H1 (cell line): ENCODE measurements at regions not wholly inside any gene's neighbourhood (a gene's known extent, or its start where the extent isn't known, plus 50 kb on each side); places are given as distances from the start of the nearest gene placed in this dataset.
A peak's percentile ranks its signal among the peaks of the same experiment; 100 is the strongest.

Source experiments
- CTCF ChIA-PET: fragments of 300-600 bp; sonication (Branson Sonifier 250); formaldehyde crosslinking; loops from one replicate; lab custom pipeline; 2021; ENCODE audit not compliant: partially characterized antibody; lab: Charles Lee
- POLR2A ChIA-PET: fragments of 300-600 bp; sonication (Branson Sonifier 250); formaldehyde crosslinking; loops from one replicate; lab custom pipeline; 2021; ENCODE audit warnings: inconsistent platforms; ENCODE audit not compliant: partially characterized antibody; lab: Charles Lee
- DNase-seq, 2 experiments: peaks; one replicate each; pipeline versions ENCODE4 v3.0.0 to v3.0.0-alpha.2; 2010 to 2022; ENCODE audit warnings: low spot score in 2 of 2, low read depth in 1 of 2, mixed read lengths in 1 of 2
- FAIRE-seq: peaks from 2 replicates; lab custom pipeline; 2011; peaks lifted over from hg19 to GRCh38; lab: Jason Lieb, UNC
- H2AFZ ChIP-seq: 2 replicates; pipeline ENCODE4 v1.8.1; 2012; ENCODE audit warnings: low read length, inconsistent platforms
- H2AK5ac ChIP-seq: 2 replicates; pipeline ENCODE4 v1.6.1; 2013; ENCODE audit warnings: low read depth, low read length
- H2BK120ac ChIP-seq: replicated peaks from 2 replicates; pipeline ENCODE3; 2013; ENCODE audit warnings: low read depth, low read length, inconsistent platforms
- H2BK12ac ChIP-seq: 2 replicates; pipeline ENCODE4 v1.6.1; 2013; ENCODE audit warnings: low read depth, low read length
- H2BK15ac ChIP-seq: 2 replicates; pipeline ENCODE4 v1.6.1; 2013; ENCODE audit warnings: low read length
- H2BK20ac ChIP-seq: 2 replicates; pipeline ENCODE4 v1.6.1; 2013; ENCODE audit warnings: low read length
- H2BK5ac ChIP-seq: 2 replicates; pipeline ENCODE4 v1.6.1; 2013; ENCODE audit warnings: low read depth, low read length
- H3K14ac ChIP-seq: 2 replicates; pipeline ENCODE4 v1.6.1; 2013; ENCODE audit warnings: inconsistent platforms; ENCODE audit not compliant: insufficient read length
- H3K18ac ChIP-seq: 2 replicates; pipeline ENCODE4 v1.6.1; 2013; ENCODE audit warnings: low read length; ENCODE audit errors: extremely low read depth
- H3K23ac ChIP-seq: 2 replicates; pipeline ENCODE4 v1.6.1; 2013; ENCODE audit warnings: inconsistent platforms; ENCODE audit not compliant: insufficient read length
- H3K23me2 ChIP-seq: 2 replicates; pipeline ENCODE4 v1.6.1; 2013; ENCODE audit warnings: low read depth, low read length
- H3K27ac ChIP-seq: 2 replicates; pipeline ENCODE4 v1.6.1; 2011; ENCODE audit warnings: low read depth, low read length, inconsistent platforms
- H3K27me3 ChIP-seq, 4 experiments: replicated peaks in 1 of 4; 1 replicate in 1 of 4; 2 replicates in 3 of 4; pipeline versions ENCODE4 v1.6.1 to v1.8.1; 2011 to 2013; ENCODE audit warnings: low read length in 3 of 4, mild to moderate bottlenecking in 3 of 4, inconsistent platforms in 2 of 4, mixed read lengths in 2 of 4, moderate library complexity in 1 of 4; ENCODE audit not compliant: control insufficient read depth in 3 of 4, insufficient read depth in 3 of 4; ENCODE audit errors: extremely low read depth in 1 of 4
- H3K36me3 ChIP-seq, 4 experiments: 2 replicates each; pipeline versions ENCODE4 v1.6.1 to v1.8.1; 2011 to 2013; ENCODE audit warnings: mild to moderate bottlenecking in 4 of 4, low read length in 3 of 4, moderate library complexity in 2 of 4, control low read depth in 1 of 4, inconsistent platforms in 1 of 4; ENCODE audit not compliant: insufficient read depth in 4 of 4, control insufficient read depth in 2 of 4
- H3K4ac ChIP-seq: replicated peaks from 2 replicates; pipeline ENCODE3; 2013; ENCODE audit warnings: low read length, low read depth, mixed read lengths, inconsistent platforms; ENCODE audit not compliant: insufficient read length
- H3K4me1 ChIP-seq, 4 experiments: replicated peaks in 1 of 4; 1 replicate in 1 of 4; 2 replicates in 3 of 4; pipeline versions ENCODE4 v1.6.1 to v1.8.1; 2011 to 2013; ENCODE audit warnings: low read length in 3 of 4, inconsistent platforms in 2 of 4, mixed read lengths in 1 of 4; ENCODE audit not compliant: insufficient read depth in 4 of 4, control insufficient read depth in 3 of 4
- H3K4me2 ChIP-seq, 2 experiments: 2 replicates each; pipeline versions ENCODE4 v1.6.1 to v1.8.1; 2011 to 2013; ENCODE audit warnings: low read depth in 2 of 2, low read length in 2 of 2, control low read depth in 1 of 2, inconsistent platforms in 1 of 2, mild to moderate bottlenecking in 1 of 2; ENCODE audit not compliant: insufficient read depth in 1 of 2
- H3K4me3 ChIP-seq, 4 experiments: fragments of 200-600, 300-600 bp in 1 of 4; sonication (generic), shearing (Covaris generic), sonication (Bioruptor Twin) in 1 of 4; 2 replicates each; pipeline versions ENCODE4 v1.5.1 to v1.8.1; 2011 to 2016; ENCODE audit warnings: low read length in 4 of 4, low read depth in 3 of 4, control low read depth in 2 of 4, inconsistent platforms in 2 of 4, mild to moderate bottlenecking in 2 of 4, mixed read lengths in 1 of 4, moderate library complexity in 1 of 4; ENCODE audit not compliant: insufficient read depth in 2 of 4; ENCODE audit errors: extremely low read depth in 1 of 4
- H3K56ac ChIP-seq: replicated peaks from 2 replicates; pipeline ENCODE3; 2013; ENCODE audit warnings: low read depth, mild to moderate bottlenecking, mixed read lengths, low read length, inconsistent platforms; ENCODE audit not compliant: insufficient read length
- H3K79me1 ChIP-seq: 2 replicates; pipeline ENCODE4 v1.6.1; 2013; ENCODE audit warnings: low read depth, low read length, control low read depth
- H3K79me2 ChIP-seq, 2 experiments: 2 replicates each; pipeline versions ENCODE4 v1.6.1 to v1.8.1; 2012 to 2013; ENCODE audit warnings: low read length in 2 of 2, mild to moderate bottlenecking in 2 of 2, inconsistent platforms in 1 of 2; ENCODE audit not compliant: insufficient read depth in 2 of 2, control insufficient read depth in 1 of 2
- H3K9ac ChIP-seq, 4 experiments: replicated peaks in 1 of 4; 1 replicate in 1 of 4; 2 replicates in 3 of 4; pipeline versions ENCODE4 v1.6.1 to v1.8.1; 2011 to 2013; ENCODE audit warnings: low read depth in 3 of 4, low read length in 3 of 4, control low read depth in 2 of 4, mild to moderate bottlenecking in 2 of 4, moderate library complexity in 2 of 4, inconsistent platforms in 1 of 4; ENCODE audit errors: extremely low read depth in 1 of 4
- H3K9me3 ChIP-seq, 2 experiments: 2 replicates each; pipeline versions ENCODE4 v1.6.1 to v1.8.1; 2012 to 2013; ENCODE audit warnings: mild to moderate bottlenecking in 2 of 2, moderate library complexity in 2 of 2, control low read depth in 1 of 2, inconsistent platforms in 1 of 2, low read depth in 1 of 2, low read length in 1 of 2, mixed read lengths in 1 of 2; ENCODE audit not compliant: insufficient read depth in 2 of 2
- H4K20me1 ChIP-seq, 2 experiments: replicated peaks in 1 of 2; 2 replicates each; pipeline versions ENCODE3 to v1.8.1; 2011 to 2013; ENCODE audit warnings: inconsistent platforms in 2 of 2, low read length in 2 of 2, mild to moderate bottlenecking in 1 of 2; ENCODE audit not compliant: insufficient read depth in 2 of 2, control insufficient read depth in 1 of 2
- H4K5ac ChIP-seq: 2 replicates; pipeline ENCODE4 v1.6.1; 2013; ENCODE audit warnings: low read length, low read depth, mixed read lengths, inconsistent platforms; ENCODE audit not compliant: insufficient read length
- H4K8ac ChIP-seq: 2 replicates; pipeline ENCODE4 v1.8.0; 2013; ENCODE audit warnings: mild to moderate bottlenecking, moderate library complexity, low read length, inconsistent platforms; ENCODE audit not compliant: insufficient read depth; ENCODE audit errors: extremely low read depth
- H4K91ac ChIP-seq: replicated peaks from 2 replicates; pipeline ENCODE3; 2013; ENCODE audit warnings: low read length, mixed read lengths, inconsistent platforms; ENCODE audit not compliant: insufficient read length
- ASH2L ChIP-seq: fragments of 200-600, 300-600 bp; sonication (generic); IDR thresholded peaks from one replicate; pipeline ENCODE4 v1.7.1; 2017; ENCODE audit warnings: low read length
- CTCF ChIP-seq, 3 experiments: IDR thresholded peaks; 1 replicate in 2 of 3; 2 replicates in 1 of 3; pipeline versions ENCODE4 v1.5.1 to v1.6.1; 2011; ENCODE audit warnings: low read length in 3 of 3, mild to moderate bottlenecking in 3 of 3, inconsistent platforms in 2 of 3, low read depth in 1 of 3, moderate library complexity in 1 of 3; ENCODE audit not compliant: insufficient read depth in 1 of 3; ENCODE audit errors: control extremely low read depth in 1 of 3
- RAD21 ChIP-seq, 2 experiments: IDR thresholded peaks in 1 of 2; conservative IDR thresholded peaks in 1 of 2; 2 replicates each; pipeline ENCODE4 v1.6.1; 2011; ENCODE audit warnings: low read depth in 2 of 2, low read length in 2 of 2, improper control_type of control experiment in 1 of 2, inconsistent platforms in 1 of 2, mild to moderate bottlenecking in 1 of 2, moderate library complexity in 1 of 2
- WGBS, 2 experiments: shearing (Covaris generic) in 1 of 2; methylation state at CpG; one replicate each; pipeline versions ENCODE4 v1.1.6 to v1.1.7; 2013 to 2015; ENCODE audit warnings: low lambda C conversion rate in 2 of 2, mixed read lengths in 2 of 2, inconsistent platforms in 1 of 2, low coverage in 1 of 2, missing lambda C conversion rate in 1 of 2; ENCODE audit not compliant: insufficient replicate concordance in 2 of 2, insufficient coverage in 1 of 2, insufficient read length in 1 of 2; ENCODE audit errors: extremely low coverage in 1 of 2, missing lambda C conversion rate in 1 of 2; 5-methylcytosine and 5-hydroxymethylcytosine counted together

- ChIA-PET CTCF (interaction anchor here (0.6 to 3.0 kb wide), 11 partner anchors 8 to 535 kb away, joined by 3 to 17 read pairs (median 3); no protein-coding TSS in a partner anchor), POLR2A (interaction anchor here (0.9 kb wide), 1 partner anchor 11 kb away, joined by 3 read pairs; no protein-coding TSS in a partner anchor)
- Histone ChIP-seq H4K8ac (no peak overlapping the region), H4K5ac (no peak overlapping the region), H2BK20ac (no peak overlapping the region), H3K4me3 (no peak overlapping the region), H2BK12ac (no peak overlapping the region), H2BK5ac (no peak overlapping the region), H3K4ac (no peak overlapping the region), H3K14ac (no peak overlapping the region), H3K9ac (no peak overlapping the region), H3K27me3 (no peaks in the 10 kb centered on the region), H4K91ac (no peak overlapping the region), H2AFZ (no peak overlapping the region), H3K79me2 (no peaks in the 10 kb centered on the region), H3K4me2 (no peak overlapping the region), H3K18ac (no peak overlapping the region), H3K79me1 (no peaks in the 10 kb centered on the region), H3K9me3 (no peaks in the 10 kb centered on the region), H3K4me1 (no peaks in the 10 kb centered on the region; a peak in 1 of 7 replicates), H3K23me2 (no peaks in the 10 kb centered on the region), H3K23ac (no peak overlapping the region), H2BK120ac (no peak overlapping the region), H2BK15ac (no peak overlapping the region), H2AK5ac (no peak overlapping the region), H4K20me1 (no peaks in the 10 kb centered on the region), H3K27ac (no peak overlapping the region), H3K36me3 (no peaks in the 10 kb centered on the region), H3K56ac (no peak overlapping the region)
- TF ChIP-seq RAD21 (IDR thresholded peaks at IDR 0.05 in 1 of 2, conservative IDR thresholded peaks at IDR 0.05 in 1 of 2; ENCODE audit: low read depth in 2 of 2, low read length in 2 of 2) (peak in 1 of 2 experiments; percentile 39; a peak in 2 of 4 replicates), ASH2L (no peak), CTCF (IDR thresholded peaks at IDR 0.05; ENCODE audit: control extremely low read depth in 1 of 3, insufficient read depth in 1 of 3, low read depth in 1 of 3, low read length in 3 of 3) (peak; percentile 11 to 33 (median 28); a peak in 3 of 4 replicates)
- FAIRE-seq (no peak), DNase-seq (peak in 1 of 2 experiments; percentile 38)
- WGBS, 2 experiments, result 84% methylated on average over 2 of the region's 2 CpGs; no CpG with 5 or more reads in 1 of the 2 experiments
Observed at GRCh38 chr20:23226612-23227265, 123.9 kb upstream of the NXT1 start.
